ENCODE measurements at regions not wholly inside any gene's neighbourhood (a gene's known extent, or its start where the extent isn't known, plus 50 kb on each side); places are given as distances from the start of the nearest gene placed in this dataset.

DNA sequence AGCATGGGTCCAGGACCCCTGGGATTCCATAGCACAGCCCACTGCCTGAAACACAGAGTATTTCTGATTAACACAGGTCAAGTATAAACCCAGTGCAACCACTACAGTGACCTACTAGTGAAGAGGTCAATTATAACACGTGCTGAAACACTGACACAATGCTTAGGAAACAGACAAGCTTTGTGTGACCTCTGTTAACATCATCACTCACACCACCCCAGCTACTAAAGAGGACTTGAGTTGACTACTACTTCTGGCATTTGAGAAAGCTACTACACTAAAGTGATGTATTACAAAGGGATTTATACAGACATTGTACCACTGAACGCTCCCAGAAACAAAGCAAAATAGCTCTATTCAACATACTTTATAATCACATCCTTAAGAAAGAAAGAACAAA, 1935.9 kb upstream of the PCDH20 start:
- no TSS peak for BruUV-seq (replicated peaks)
- H3K4me2 ChIP-seq (ENCODE audit: insufficient read depth, low read length), result no peak overlapping the region
- TF ChIP-seq GATA2 (IDR thresholded peaks at IDR 0.05; ENCODE audit: insufficient read depth, insufficient read length, low read depth, low read length), result no peak
- no peak for TF ChIP-seq MYC (IDR thresholded peaks at IDR 0.05; ENCODE audit: low read depth, low read length)
- TF ChIP-seq, protein P1, sequence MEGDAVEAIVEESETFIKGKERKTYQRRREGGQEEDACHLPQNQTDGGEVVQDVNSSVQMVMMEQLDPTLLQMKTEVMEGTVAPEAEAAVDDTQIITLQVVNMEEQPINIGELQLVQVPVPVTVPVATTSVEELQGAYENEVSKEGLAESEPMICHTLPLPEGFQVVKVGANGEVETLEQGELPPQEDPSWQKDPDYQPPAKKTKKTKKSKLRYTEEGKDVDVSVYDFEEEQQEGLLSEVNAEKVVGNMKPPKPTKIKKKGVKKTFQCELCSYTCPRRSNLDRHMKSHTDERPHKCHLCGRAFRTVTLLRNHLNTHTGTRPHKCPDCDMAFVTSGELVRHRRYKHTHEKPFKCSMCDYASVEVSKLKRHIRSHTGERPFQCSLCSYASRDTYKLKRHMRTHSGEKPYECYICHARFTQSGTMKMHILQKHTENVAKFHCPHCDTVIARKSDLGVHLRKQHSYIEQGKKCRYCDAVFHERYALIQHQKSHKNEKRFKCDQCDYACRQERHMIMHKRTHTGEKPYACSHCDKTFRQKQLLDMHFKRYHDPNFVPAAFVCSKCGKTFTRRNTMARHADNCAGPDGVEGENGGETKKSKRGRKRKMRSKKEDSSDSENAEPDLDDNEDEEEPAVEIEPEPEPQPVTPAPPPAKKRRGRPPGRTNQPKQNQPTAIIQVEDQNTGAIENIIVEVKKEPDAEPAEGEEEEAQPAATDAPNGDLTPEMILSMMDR (IDR thresholded peaks at IDR 0.05; ENCODE audit: extremely low read depth in 1 of 2, insufficient read depth in 1 of 2, low read depth in 1 of 2, low read length in 2 of 2), result no peak
- TF ChIP-seq JUN (IDR thresholded peaks at IDR 0.05; ENCODE audit: borderline replicate concordance, insufficient read depth, insufficient read length, low read depth), result no peak
- no peak for TF ChIP-seq FOS (IDR thresholded peaks at IDR 0.05; ENCODE audit: borderline replicate concordance, insufficient read depth, low read length)
- intact Hi-C loops (cut with micrococcal nuclease), result no loop called here
- H3K9me1 ChIP-seq (replicated peaks; ENCODE audit: control insufficient read depth, extremely low read depth, insufficient read depth, low read length), result no peaks in the 10 kb centered on the region
- no peak for DNase-seq (ENCODE audit: low read depth, low spot score)
- FAIRE-seq, result no peak
- H3K4me3 ChIP-seq (replicated peaks in 1 of 3; ENCODE audit: insufficient read depth in 1 of 3, low read depth in 1 of 3, low read length in 3 of 3), result no peak overlapping the region
- dilution Hi-C loops (cut with MboI; ENCODE audit: extremely low pct_ligation_motif_present, low sequenced_read_pairs), result no loop called here
- POLR2A ChIA-PET, result no interaction called here
- H3K27me3 ChIP-seq (ENCODE audit: control insufficient read depth in 2 of 2, insufficient read depth in 2 of 2, low read length in 2 of 2), result no peaks in the 10 kb centered on the region
- H3K9ac ChIP-seq (replicated peaks; ENCODE audit: extremely low read depth, insufficient read depth, low read length), result no peak overlapping the region
- H3K9me3 ChIP-seq (replicated peaks; ENCODE audit: control insufficient read depth, insufficient read depth, low read length), result no peaks in the 10 kb centered on the region
- no peak overlapping the region for H2AFZ ChIP-seq (ENCODE audit: low read depth, low read length)
- H4K20me1 ChIP-seq (replicated peaks; ENCODE audit: control insufficient read depth, extremely low read depth, insufficient read depth, low read length), result no peaks in the 10 kb centered on the region
- no peak overlapping the region for H3K27ac ChIP-seq (ENCODE audit: insufficient read depth, low read depth, low read length)
- no peaks in the 10 kb centered on the region for H3K4me1 ChIP-seq (ENCODE audit: control insufficient read depth, extremely low read depth, insufficient read depth, low read length)
- H3K36me3 ChIP-seq (ENCODE audit: control insufficient read depth in 2 of 2, extremely low read depth in 1 of 2, insufficient read depth in 2 of 2, low read length in 2 of 2), result no peaks in the 10 kb centered on the region
- H3K79me2 ChIP-seq (ENCODE audit: control insufficient read depth, insufficient read depth, low read length), result no peaks in the 10 kb centered on the region
- CTCF ChIA-PET, result no interaction called here

DNA sequence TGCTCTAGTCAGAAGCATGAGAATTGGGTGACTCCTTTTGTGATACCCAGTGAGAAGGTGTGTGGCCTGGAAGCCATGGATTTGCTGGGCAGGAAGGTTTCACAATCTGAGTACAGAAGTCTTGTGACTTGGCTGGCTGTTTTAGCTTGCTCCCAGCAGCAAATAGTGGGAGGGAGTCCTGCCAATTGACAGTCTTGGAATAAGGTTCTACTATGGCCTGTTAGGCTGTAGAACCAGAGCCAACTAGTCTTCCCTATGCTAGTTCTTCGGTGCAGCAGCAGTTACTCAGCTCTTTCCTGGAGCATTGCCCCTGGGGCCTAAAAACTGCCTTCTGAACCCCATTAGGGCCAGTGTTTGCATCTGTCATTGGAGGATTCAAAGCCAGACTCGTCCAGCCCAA, 1935.4 kb upstream of the PCDH20 start:
- Histone ChIP-seq H3K27me3 (ENCODE audit: control insufficient read depth in 2 of 2, insufficient read depth in 2 of 2, low read length in 2 of 2) (no peaks in the 10 kb centered on the region), H3K79me2 (ENCODE audit: control insufficient read depth, insufficient read depth, low read length) (no peaks in the 10 kb centered on the region), H3K9ac (replicated peaks; ENCODE audit: extremely low read depth, insufficient read depth, low read length) (no peak overlapping the region), H4K20me1 (replicated peaks; ENCODE audit: control insufficient read depth, extremely low read depth, insufficient read depth, low read length) (no peaks in the 10 kb centered on the region), H3K4me2 (ENCODE audit: insufficient read depth, low read length) (no peak overlapping the region), H3K4me3 (replicated peaks in 1 of 3; ENCODE audit: insufficient read depth in 1 of 3, low read depth in 1 of 3, low read length in 3 of 3) (no peak overlapping the region), H3K36me3 (ENCODE audit: control insufficient read depth in 2 of 2, extremely low read depth in 1 of 2, insufficient read depth in 2 of 2, low read length in 2 of 2) (no peaks in the 10 kb centered on the region), H3K4me1 (ENCODE audit: control insufficient read depth, extremely low read depth, insufficient read depth, low read length) (no peaks in the 10 kb centered on the region), H2AFZ (ENCODE audit: low read depth, low read length) (no peak overlapping the region), H3K9me1 (replicated peaks; ENCODE audit: control insufficient read depth, extremely low read depth, insufficient read depth, low read length) (no peaks in the 10 kb centered on the region), H3K9me3 (replicated peaks; ENCODE audit: control insufficient read depth, insufficient read depth, low read length) (no peaks in the 10 kb centered on the region), H3K27ac (ENCODE audit: insufficient read depth, low read depth, low read length) (no peak overlapping the region)
- FAIRE-seq (no peak), DNase-seq (ENCODE audit: low read depth, low spot score) (no peak)
- ChIA-PET CTCF (no interaction called here), POLR2A (no interaction called here)
- intact Hi-C loops (cut with micrococcal nuclease), result no loop called here
- no peak for TF ChIP-seq EZH2 (IDR thresholded peaks at IDR 0.05; ENCODE audit: borderline replicate concordance, low read depth, low read length, severe bottlenecking)
- TF ChIP-seq JUN (IDR thresholded peaks at IDR 0.05; ENCODE audit: borderline replicate concordance, insufficient read depth, insufficient read length, low read depth), result no peak
- no peak for TF ChIP-seq POLR2AphosphoS5 (IDR thresholded peaks at IDR 0.05; ENCODE audit: insufficient read depth, low read depth, low read length)
- TF ChIP-seq, protein P1 (IDR thresholded peaks at IDR 0.05; ENCODE audit: extremely low read depth in 1 of 2, insufficient read depth in 1 of 2, low read depth in 1 of 2, low read length in 2 of 2), result no peak
- TF ChIP-seq, protein P2, sequence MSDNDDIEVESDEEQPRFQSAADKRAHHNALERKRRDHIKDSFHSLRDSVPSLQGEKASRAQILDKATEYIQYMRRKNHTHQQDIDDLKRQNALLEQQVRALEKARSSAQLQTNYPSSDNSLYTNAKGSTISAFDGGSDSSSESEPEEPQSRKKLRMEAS (IDR thresholded peaks at IDR 0.05; ENCODE audit: insufficient read depth, insufficient read length), result no peak
- TF ChIP-seq GATA2 (IDR thresholded peaks at IDR 0.05; ENCODE audit: insufficient read depth, insufficient read length, low read depth, low read length), result no peak
- TF ChIP-seq POLR2A (IDR thresholded peaks at IDR 0.05; ENCODE audit: low read depth, low read length), result no peak
- TF ChIP-seq MYC (IDR thresholded peaks at IDR 0.05; ENCODE audit: low read depth, low read length), result no peak
- no peak for TF ChIP-seq FOS (IDR thresholded peaks at IDR 0.05; ENCODE audit: borderline replicate concordance, insufficient read depth, low read length)
- BruUV-seq (replicated peaks), result no TSS peak
- dilution Hi-C loops (cut with MboI; ENCODE audit: extremely low pct_ligation_motif_present, low sequenced_read_pairs), result no loop called here

All from endothelial cell of umbilical vein (primary cell).